Gastroesophageal sphincter (tissue), 4 donors: ENCODE measurements at regions not wholly inside any gene's neighbourhood (a gene's known extent, or its start where the extent isn't known, plus 50 kb on each side); places are given as distances from the start of the nearest gene placed in this dataset.

Source experiments
- ATAC-seq: fragments of 150-250 bp; one replicate; pipeline ENCODE4 v1.9.1; 2016; ENCODE audit warnings: mild to moderate bottlenecking, moderate library complexity
- H3K27ac ChIP-seq, 4 donors: fragments of 200-600 bp; sonication (generic) in 3 of 4; 1 replicate in 3 of 4; 2 replicates in 1 of 4; pipeline ENCODE4 v1.5.1; 2016 to 2019
- H3K27me3 ChIP-seq: fragments of 200-600 bp; sonication (generic); one replicate; pipeline ENCODE4 v1.5.1; 2019
- H3K36me3 ChIP-seq, 2 donors: fragments of 200-600 bp; sonication (generic); one replicate each; pipeline ENCODE4 v1.5.1; 2019; ENCODE audit warnings: control low read depth in 1 of 2
- H3K4me1 ChIP-seq, 3 donors: fragments of 200-600 bp; sonication (generic); 1 replicate in 2 of 3; 2 replicates in 1 of 3; pipeline ENCODE4 v1.5.1; 2016 to 2019; ENCODE audit warnings: control low read depth in 2 of 3
- H3K4me3 ChIP-seq, 2 donors: fragments of 200-600 bp; sonication (generic); one replicate each; pipeline ENCODE4 v1.5.1; 2019; ENCODE audit warnings: mild to moderate bottlenecking in 1 of 2, moderate library complexity in 1 of 2
- H3K9me3 ChIP-seq, 3 donors: fragments of 200-600 bp; sonication (generic); one replicate each; pipeline ENCODE4 v1.5.1; 2017 to 2019; ENCODE audit warnings: control low read depth in 2 of 3
- EP300 ChIP-seq: sonication (generic); formaldehyde crosslinking; IDR thresholded peaks from one replicate; pipeline ENCODE4 v1.6.1; 2017; ENCODE audit warnings: antibody characterized with exemption, mild to moderate bottlenecking
- POLR2A ChIP-seq, 2 donors: fragments of 450-650 bp; IDR thresholded peaks; one replicate each; pipeline ENCODE4 v1.6.1; 2017; ENCODE audit warnings: antibody characterized with exemption in 2 of 2, mild to moderate bottlenecking in 2 of 2, moderate library complexity in 1 of 2
- POLR2AphosphoS5 ChIP-seq: sonication (generic); formaldehyde crosslinking; IDR thresholded peaks from one replicate; pipeline ENCODE4 v1.6.1; 2017; ENCODE audit warnings: antibody characterized with exemption
- WGBS, 2 donors: methylation state at CpG; one replicate each; pipeline ENCODE4 v1.1.5; 2018; ENCODE audit warnings: low coverage in 1 of 2; 5-methylcytosine and 5-hydroxymethylcytosine counted together
- TF ChIP-seq, protein P1 (sequence below), 4 experiments: fragments of 200-600 bp in 2 of 4; fragments of 450-650 bp in 2 of 4; sonication (generic) in 1 of 4; IDR thresholded peaks; one replicate each; pipeline ENCODE4 v1.5.1; 2017 to 2019; ENCODE audit warnings: antibody characterized with exemption in 4 of 4, mild to moderate bottlenecking in 2 of 4, moderate library complexity in 2 of 4

GRCh38 chr16:54444851-54445458 is 158.4 kb upstream of the IRX3 start:
- Histone ChIP-seq H3K9me3 (peaks cover 0 to 19% (median 0%) of the 10 kb centered on the region in 3 donors), H3K4me1 (peaks cover 0 to 5% (median 0%) of the 10 kb centered on the region in 3 donors), H3K27ac (no peak overlapping the region), H3K4me3 (no peak overlapping the region), H3K27me3 (peaks cover 22% of the 10 kb centered on the region), H3K36me3 (no peaks in the 10 kb centered on the region)
- ATAC-seq: no peak
- TF ChIP-seq POLR2AphosphoS5: no peak
- no peak for TF ChIP-seq EP300
- TF ChIP-seq POLR2A (IDR thresholded peaks at IDR 0.05): no peak
- TF ChIP-seq, protein P1, sequence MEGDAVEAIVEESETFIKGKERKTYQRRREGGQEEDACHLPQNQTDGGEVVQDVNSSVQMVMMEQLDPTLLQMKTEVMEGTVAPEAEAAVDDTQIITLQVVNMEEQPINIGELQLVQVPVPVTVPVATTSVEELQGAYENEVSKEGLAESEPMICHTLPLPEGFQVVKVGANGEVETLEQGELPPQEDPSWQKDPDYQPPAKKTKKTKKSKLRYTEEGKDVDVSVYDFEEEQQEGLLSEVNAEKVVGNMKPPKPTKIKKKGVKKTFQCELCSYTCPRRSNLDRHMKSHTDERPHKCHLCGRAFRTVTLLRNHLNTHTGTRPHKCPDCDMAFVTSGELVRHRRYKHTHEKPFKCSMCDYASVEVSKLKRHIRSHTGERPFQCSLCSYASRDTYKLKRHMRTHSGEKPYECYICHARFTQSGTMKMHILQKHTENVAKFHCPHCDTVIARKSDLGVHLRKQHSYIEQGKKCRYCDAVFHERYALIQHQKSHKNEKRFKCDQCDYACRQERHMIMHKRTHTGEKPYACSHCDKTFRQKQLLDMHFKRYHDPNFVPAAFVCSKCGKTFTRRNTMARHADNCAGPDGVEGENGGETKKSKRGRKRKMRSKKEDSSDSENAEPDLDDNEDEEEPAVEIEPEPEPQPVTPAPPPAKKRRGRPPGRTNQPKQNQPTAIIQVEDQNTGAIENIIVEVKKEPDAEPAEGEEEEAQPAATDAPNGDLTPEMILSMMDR (IDR thresholded peaks at IDR 0.05): no peak
- WGBS, 2 donors: 50 to 89% methylated on average over 1 of the region's 1 CpG

- TF ChIP-seq POLR2AphosphoS5 (no peak), POLR2A (IDR thresholded peaks at IDR 0.05) (no peak), EP300 (no peak)
- TF ChIP-seq, protein P1 (IDR thresholded peaks at IDR 0.05): no peak
- Histone ChIP-seq H3K36me3 (no peaks in the 10 kb centered on the region), H3K27ac (no peak overlapping the region), H3K4me3 (no peak overlapping the region), H3K9me3 (peaks cover 0 to 19% (median 0%) of the 10 kb centered on the region in 3 donors), H3K27me3 (peaks cover 25% of the 10 kb centered on the region), H3K4me1 (peaks cover 0 to 5% (median 0%) of the 10 kb centered on the region in 3 donors)
- WGBS, 2 donors: 80% methylated on average over 1 of the region's 1 CpG; no CpG with 5 or more reads in 1 of the 2 donors
- no peak for ATAC-seq
These were observed 157.3 kb upstream of the IRX3 start for GRCh38 chr16:54443839-54444238.

- Histone ChIP-seq H3K4me1 (peaks cover 0 to 5% (median 0%) of the 10 kb centered on the region in 3 donors), H3K4me3 (no peak overlapping the region), H3K27ac (no peak overlapping the region), H3K36me3 (no peaks in the 10 kb centered on the region), H3K27me3 (peaks cover 21% of the 10 kb centered on the region), H3K9me3 (peaks cover 0 to 19% (median 0%) of the 10 kb centered on the region in 3 donors)
- no peak for TF ChIP-seq EP300
- TF ChIP-seq POLR2A (IDR thresholded peaks at IDR 0.05): no peak
- TF ChIP-seq, protein P1 (IDR thresholded peaks at IDR 0.05): no peak
- TF ChIP-seq POLR2AphosphoS5: no peak
- no peak for ATAC-seq
These were observed 156.8 kb upstream of the IRX3 start for GRCh38 chr16:54443352-54443751.

GRCh38 chr16:54442864-54443263 is 156.3 kb upstream of the IRX3 start:
- 66 to 78% methylated on average over 4 to 5 of the region's 5 CpGs for WGBS, 2 donors
- ATAC-seq: no peak
- H3K9me3 ChIP-seq: peaks cover 0 to 19% (median 0%) of the 10 kb centered on the region in 3 donors
- H3K36me3 ChIP-seq: no peaks in the 10 kb centered on the region
- peaks cover 20% of the 10 kb centered on the region for H3K27me3 ChIP-seq
- H3K27ac ChIP-seq: no peak overlapping the region
- H3K4me3 ChIP-seq: no peak overlapping the region
- peaks cover 0 to 1% (median 0%) of the 10 kb centered on the region in 3 donors for H3K4me1 ChIP-seq
- TF ChIP-seq, protein P1 (IDR thresholded peaks at IDR 0.05): no peak
- no peak for TF ChIP-seq POLR2AphosphoS5
- TF ChIP-seq EP300: no peak
- TF ChIP-seq POLR2A (IDR thresholded peaks at IDR 0.05): no peak

DNA sequence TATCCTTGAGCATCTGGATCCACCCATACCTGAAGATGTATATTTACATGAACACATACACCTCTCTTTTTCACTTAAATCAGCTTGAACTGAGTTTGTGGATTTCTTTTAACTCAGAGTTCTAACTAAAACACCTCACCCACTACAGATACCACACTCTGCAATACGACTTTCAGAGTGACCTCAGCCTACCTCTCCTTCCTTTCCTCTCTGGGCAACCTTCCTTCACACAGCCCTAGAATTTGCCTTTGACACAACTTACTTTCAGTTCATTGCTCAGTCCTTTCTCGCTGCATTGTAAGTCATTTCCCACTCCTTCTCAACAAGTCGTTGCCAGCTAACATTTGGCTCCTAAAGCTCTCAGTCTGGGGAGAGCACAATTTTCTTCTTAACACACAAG is 151.9 kb upstream of the IRX3 start:
- Histone ChIP-seq H3K9me3 (peaks cover 0 to 24% (median 0%) of the 10 kb centered on the region in 3 donors), H3K27me3 (peaks cover 45% of the 10 kb centered on the region), H3K4me3 (no peak overlapping the region), H3K36me3 (no peaks in the 10 kb centered on the region), H3K27ac (no peak overlapping the region), H3K4me1 (no peaks in the 10 kb centered on the region)
- no peak for TF ChIP-seq EP300
- ATAC-seq: no peak
- WGBS, 2 donors: 54 to 68% methylated on average over 2 of the region's 3 CpGs
